K562 (cell line): ENCODE measurements at regions not wholly inside any gene's neighbourhood (a gene's known extent, or its start where the extent isn't known, plus 50 kb on each side); places are given as distances from the start of the nearest gene placed in this dataset.

Experiments
- ATF7 ChIP-seq: fragments of 450-650 bp; IDR thresholded peaks from 2 replicates; pipeline ENCODE4 v1.7.1; 2014; ENCODE audit warnings: mild to moderate bottlenecking, moderate library complexity
- BDP1 ChIP-seq: IDR thresholded peaks from 3 replicates; pipeline ENCODE4 v1.6.1; 2011; ENCODE audit not compliant: insufficient read length, insufficient read depth
- BRD4 ChIP-seq: fragments of 200-600 bp; sonication (generic); IDR thresholded peaks from 2 replicates; pipeline ENCODE4 v1.6.1; 2017; ENCODE audit warnings: inconsistent platforms
- HNRNPK ChIP-seq: fragments of 200-400 bp; formaldehyde crosslinking; IDR thresholded peaks from one replicate; pipeline ENCODE4 v1.6.1; 2018; ENCODE audit warnings: mild to moderate bottlenecking, low read depth, low read length; ENCODE audit not compliant: poor library complexity, severe bottlenecking
- JUND ChIP-seq, 2 experiments: IDR thresholded peaks; 2 replicates in 1 of 2; 3 replicates in 1 of 2; pipeline ENCODE4 v1.6.1; 2011; ENCODE audit warnings: borderline replicate concordance in 2 of 2, low read depth in 2 of 2, low read length in 2 of 2, improper control_type of control experiment in 1 of 2, missing biosample characterization in 1 of 2, missing genetic modification characterization in 1 of 2, missing genetic modification reagents in 1 of 2
- KLF10 ChIP-seq: fragments of 250-450 bp; sonication (Bioruptor Pico); IDR thresholded peaks from 2 replicates; pipeline ENCODE4 v1.6.1; 2021; ENCODE audit warnings: matching md5 sums
- MCM7 ChIP-seq, 2 experiments: fragments of 450-650 bp; IDR thresholded peaks; 2 replicates each; pipeline ENCODE4 v1.6.1; 2016 to 2018
- NRF1 ChIP-seq, 2 experiments: fragments of 450-650 bp; IDR thresholded peaks in 1 of 2; conservative IDR thresholded peaks in 1 of 2; 2 replicates each; pipeline ENCODE4 v1.6.1; 2014; ENCODE audit warnings: mild to moderate bottlenecking in 2 of 2
- TEAD1 ChIP-seq, 2 experiments: fragments of 450-650 bp in 1 of 2; sonication (generic) in 1 of 2; formaldehyde crosslinking; IDR thresholded peaks; 2 replicates each; pipeline versions ENCODE4 v1.4.0 to v1.8.0; 2020 to 2022; ENCODE audit warnings: mild to moderate bottlenecking in 2 of 2, missing genetic modification reagents in 1 of 2
- TEAD4 ChIP-seq, 2 experiments: sonication (generic) in 1 of 2; formaldehyde crosslinking in 1 of 2; IDR thresholded peaks; 2 replicates each; pipeline versions ENCODE4 v1.6.1 to v1.8.0; 2012 to 2022; ENCODE audit warnings: borderline replicate concordance in 1 of 2, inconsistent platforms in 1 of 2, low read length in 1 of 2, mild to moderate bottlenecking in 1 of 2, missing genetic modification reagents in 1 of 2
- ZC3H11A ChIP-seq: IDR thresholded peaks from 2 replicates; pipeline ENCODE4 v1.6.1; 2012; ENCODE audit warnings: low read depth, low read length, improper control_type of control experiment
- TF ChIP-seq, protein P1 (sequence below): IDR thresholded peaks from 2 replicates; pipeline ENCODE4 v1.6.1; 2014; ENCODE audit warnings: antibody characterized with exemption
- TF ChIP-seq, protein P2 (sequence below): sonication (generic); formaldehyde crosslinking; IDR thresholded peaks from 2 replicates; pipeline ENCODE4 v1.8.0; 2022; ENCODE audit warnings: mild to moderate bottlenecking, missing genetic modification reagents
- TF ChIP-seq, protein P3 (sequence below): fragments of 250-450 bp; sonication (Bioruptor Pico); IDR thresholded peaks from 2 replicates; pipeline ENCODE4 v1.4.0; 2020; ENCODE audit warnings: borderline replicate concordance
- TF ChIP-seq, protein P4 (sequence below): fragments of 250-450 bp; sonication (Bioruptor Pico); IDR thresholded peaks from 2 replicates; pipeline ENCODE4 v1.5.0; 2020; ENCODE audit warnings: mild to moderate bottlenecking, borderline replicate concordance
- TF ChIP-seq, protein P5 (sequence below), 2 experiments: IDR thresholded peaks; 2 replicates each; pipeline ENCODE4 v1.6.1; 2012; ENCODE audit warnings: improper control_type of control experiment in 2 of 2, low read depth in 2 of 2, low read length in 2 of 2, borderline replicate concordance in 1 of 2

DNA sequence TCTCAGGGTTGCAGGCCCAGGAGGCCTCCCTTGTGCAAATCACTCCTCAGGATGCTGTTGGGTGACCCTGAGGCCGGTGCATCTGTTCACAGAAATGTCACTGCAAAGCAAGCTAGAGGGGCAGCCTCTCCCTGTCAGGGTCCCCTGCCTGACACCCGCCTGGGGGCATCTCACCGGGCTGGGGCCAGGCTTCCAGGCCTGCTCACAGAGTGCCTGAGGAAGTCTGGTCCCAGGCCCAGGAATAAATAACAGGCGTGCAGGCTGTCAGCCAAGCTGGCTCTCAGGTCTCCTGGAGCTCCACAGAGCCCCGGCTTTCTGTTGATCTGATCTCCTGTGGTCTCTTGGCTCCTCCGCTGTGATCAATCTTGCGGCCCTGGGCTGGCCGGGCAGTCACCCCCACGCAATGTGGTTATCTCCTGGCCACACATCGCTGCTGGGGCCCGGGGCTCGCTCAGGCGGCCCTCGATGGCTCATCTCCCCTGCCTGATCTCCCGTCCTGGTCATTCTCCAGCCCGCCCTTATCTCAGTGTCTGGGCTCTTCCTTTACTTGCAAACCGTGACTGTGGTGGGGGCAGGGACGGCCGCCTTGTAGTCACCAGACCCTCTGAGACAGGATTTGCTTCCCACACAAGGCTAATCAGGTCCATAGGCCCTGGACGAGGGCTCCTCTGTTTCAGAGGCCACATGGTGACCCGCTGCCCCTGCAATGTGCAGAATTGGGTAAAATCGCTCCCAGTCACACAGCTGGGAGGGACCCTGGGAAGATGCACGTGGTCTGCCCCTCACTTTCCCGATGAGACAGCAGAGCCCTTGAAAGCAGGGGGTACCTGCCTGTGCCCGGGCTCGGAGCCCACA lies 231.2 kb upstream of the GSE1 start (continued):
- TF ChIP-seq, protein P1, sequence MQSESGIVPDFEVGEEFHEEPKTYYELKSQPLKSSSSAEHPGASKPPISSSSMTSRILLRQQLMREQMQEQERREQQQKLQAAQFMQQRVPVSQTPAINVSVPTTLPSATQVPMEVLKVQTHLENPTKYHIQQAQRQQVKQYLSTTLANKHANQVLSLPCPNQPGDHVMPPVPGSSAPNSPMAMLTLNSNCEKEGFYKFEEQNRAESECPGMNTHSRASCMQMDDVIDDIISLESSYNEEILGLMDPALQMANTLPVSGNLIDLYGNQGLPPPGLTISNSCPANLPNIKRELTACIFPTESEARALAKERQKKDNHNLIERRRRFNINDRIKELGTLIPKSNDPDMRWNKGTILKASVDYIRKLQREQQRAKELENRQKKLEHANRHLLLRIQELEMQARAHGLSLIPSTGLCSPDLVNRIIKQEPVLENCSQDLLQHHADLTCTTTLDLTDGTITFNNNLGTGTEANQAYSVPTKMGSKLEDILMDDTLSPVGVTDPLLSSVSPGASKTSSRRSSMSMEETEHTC: peak; percentile 93; the same call in 1 of the 2 replicates
- TF ChIP-seq TEAD1 (CRISPR knock-in tag; IDR thresholded peaks at IDR 0.05) (peak; percentile 54 to 91; a peak in 3 of 4 replicates), ATF7 (peak; percentile 94), JUND (IDR thresholded peaks at IDR 0.05; ENCODE audit: borderline replicate concordance, low read depth, low read length) (peak; percentile 92), JUND (tag; IDR thresholded peaks at IDR 0.05; ENCODE audit: borderline replicate concordance, low read depth, low read length) (peak; percentile 73; the same call in 1 of the 3 replicates), ZC3H11A (peak; percentile 47; the same call in 1 of the 2 replicates), HNRNPK (no peak), BDP1 (no peak), MCM7 (IDR thresholded peaks at IDR 0.05) (no peak), KLF10 (CRISPR knock-in tag) (no peak), TEAD4 (IDR thresholded peaks at IDR 0.05; ENCODE audit: low read length) (peak; percentile 98), TEAD4 (CRISPR knock-in tag; IDR thresholded peaks at IDR 0.05; ENCODE audit: borderline replicate concordance) (no peak), NRF1 (conservative IDR thresholded peaks at IDR 0.05 in 1 of 2, IDR thresholded peaks at IDR 0.05 in 1 of 2) (peak; percentile 70 to 77), BRD4 (0 out of 2 replicates have a peak, but pooled peaks have one; percentile 16)
- TF ChIP-seq, protein P2, sequence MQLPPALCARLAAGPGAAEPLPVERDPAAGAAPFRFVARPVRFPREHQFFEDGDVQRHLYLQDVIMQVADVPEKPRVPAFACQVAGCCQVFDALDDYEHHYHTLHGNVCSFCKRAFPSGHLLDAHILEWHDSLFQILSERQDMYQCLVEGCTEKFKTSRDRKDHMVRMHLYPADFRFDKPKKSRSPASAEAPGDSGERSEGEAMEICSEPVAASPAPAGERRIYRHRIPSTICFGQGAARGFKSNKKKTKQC: no peak
- TF ChIP-seq, protein P3, sequence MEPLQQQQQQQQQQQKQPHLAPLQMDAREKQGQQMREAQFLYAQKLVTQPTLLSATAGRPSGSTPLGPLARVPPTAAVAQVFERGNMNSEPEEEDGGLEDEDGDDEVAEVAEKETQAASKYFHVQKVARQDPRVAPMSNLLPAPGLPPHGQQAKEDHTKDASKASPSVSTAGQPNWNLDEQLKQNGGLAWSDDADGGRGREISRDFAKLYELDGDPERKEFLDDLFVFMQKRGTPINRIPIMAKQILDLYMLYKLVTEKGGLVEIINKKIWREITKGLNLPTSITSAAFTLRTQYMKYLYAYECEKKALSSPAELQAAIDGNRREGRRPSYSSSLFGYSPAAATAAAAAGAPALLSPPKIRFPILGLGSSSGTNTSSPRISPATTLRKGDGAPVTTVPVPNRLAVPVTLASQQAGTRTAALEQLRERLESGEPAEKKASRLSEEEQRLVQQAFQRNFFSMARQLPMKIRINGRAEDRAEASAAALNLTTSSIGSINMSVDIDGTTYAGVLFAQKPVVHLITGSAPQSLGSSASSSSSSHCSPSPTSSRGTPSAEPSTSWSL: no peak
- TF ChIP-seq, protein P4, sequence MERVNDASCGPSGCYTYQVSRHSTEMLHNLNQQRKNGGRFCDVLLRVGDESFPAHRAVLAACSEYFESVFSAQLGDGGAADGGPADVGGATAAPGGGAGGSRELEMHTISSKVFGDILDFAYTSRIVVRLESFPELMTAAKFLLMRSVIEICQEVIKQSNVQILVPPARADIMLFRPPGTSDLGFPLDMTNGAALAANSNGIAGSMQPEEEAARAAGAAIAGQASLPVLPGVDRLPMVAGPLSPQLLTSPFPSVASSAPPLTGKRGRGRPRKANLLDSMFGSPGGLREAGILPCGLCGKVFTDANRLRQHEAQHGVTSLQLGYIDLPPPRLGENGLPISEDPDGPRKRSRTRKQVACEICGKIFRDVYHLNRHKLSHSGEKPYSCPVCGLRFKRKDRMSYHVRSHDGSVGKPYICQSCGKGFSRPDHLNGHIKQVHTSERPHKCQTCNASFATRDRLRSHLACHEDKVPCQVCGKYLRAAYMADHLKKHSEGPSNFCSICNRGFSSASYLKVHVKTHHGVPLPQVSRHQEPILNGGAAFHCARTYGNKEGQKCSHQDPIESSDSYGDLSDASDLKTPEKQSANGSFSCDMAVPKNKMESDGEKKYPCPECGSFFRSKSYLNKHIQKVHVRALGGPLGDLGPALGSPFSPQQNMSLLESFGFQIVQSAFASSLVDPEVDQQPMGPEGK (CRISPR knock-in tag): no peak
- TF ChIP-seq, protein P5, sequence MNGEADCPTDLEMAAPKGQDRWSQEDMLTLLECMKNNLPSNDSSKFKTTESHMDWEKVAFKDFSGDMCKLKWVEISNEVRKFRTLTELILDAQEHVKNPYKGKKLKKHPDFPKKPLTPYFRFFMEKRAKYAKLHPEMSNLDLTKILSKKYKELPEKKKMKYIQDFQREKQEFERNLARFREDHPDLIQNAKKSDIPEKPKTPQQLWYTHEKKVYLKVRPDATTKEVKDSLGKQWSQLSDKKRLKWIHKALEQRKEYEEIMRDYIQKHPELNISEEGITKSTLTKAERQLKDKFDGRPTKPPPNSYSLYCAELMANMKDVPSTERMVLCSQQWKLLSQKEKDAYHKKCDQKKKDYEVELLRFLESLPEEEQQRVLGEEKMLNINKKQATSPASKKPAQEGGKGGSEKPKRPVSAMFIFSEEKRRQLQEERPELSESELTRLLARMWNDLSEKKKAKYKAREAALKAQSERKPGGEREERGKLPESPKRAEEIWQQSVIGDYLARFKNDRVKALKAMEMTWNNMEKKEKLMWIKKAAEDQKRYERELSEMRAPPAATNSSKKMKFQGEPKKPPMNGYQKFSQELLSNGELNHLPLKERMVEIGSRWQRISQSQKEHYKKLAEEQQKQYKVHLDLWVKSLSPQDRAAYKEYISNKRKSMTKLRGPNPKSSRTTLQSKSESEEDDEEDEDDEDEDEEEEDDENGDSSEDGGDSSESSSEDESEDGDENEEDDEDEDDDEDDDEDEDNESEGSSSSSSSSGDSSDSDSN (IDR thresholded peaks at IDR 0.05; ENCODE audit: borderline replicate concordance in 1 of 2, low read depth in 2 of 2, low read length in 2 of 2): peak; percentile 95 to 99; a peak in 3 of 4 replicates
